ENCODE measurements at regions not wholly inside any gene's neighbourhood (a gene's known extent, or its start where the extent isn't known, plus 50 kb on each side); places are given as distances from the start of the nearest gene placed in this dataset.

DNA sequence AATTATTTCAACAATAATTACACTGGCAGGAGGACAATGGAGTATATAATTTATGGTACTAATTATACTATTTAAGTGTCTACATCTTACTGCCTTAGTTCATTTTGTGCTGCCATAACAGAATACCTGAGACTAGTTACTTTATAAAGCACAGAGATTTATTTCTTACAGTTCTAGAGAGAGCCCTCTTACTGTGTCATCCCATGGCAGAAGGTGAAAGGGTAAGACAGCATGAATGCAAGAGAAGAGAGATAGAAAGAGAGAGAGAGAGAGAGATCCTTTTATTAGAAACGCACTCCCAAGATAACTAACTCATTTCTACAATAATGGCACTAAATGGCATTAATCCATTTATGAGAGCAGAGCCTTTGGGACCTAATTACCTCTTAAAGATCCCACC, 314.7 kb downstream of the EPM2A start:
- no peak for TF ChIP-seq CTCF (IDR thresholded peaks at IDR 0.05)
- no peak for TF ChIP-seq EZH2 (IDR thresholded peaks at IDR 0.05; ENCODE audit: borderline replicate concordance, insufficient read depth, low read depth, low read length, poor library complexity, severe bottlenecking)
